ENCODE measurements at regions not wholly inside any gene's neighbourhood (a gene's known extent, or its start where the extent isn't known, plus 50 kb on each side); places are given as distances from the start of the nearest gene placed in this dataset.

GRCh38 chr3:140816372-140817195 lies 125.1 kb upstream of the SLC25A36 start:
- Histone ChIP-seq H3K9me3 (peaks cover 0 to 18% (median 0%) of the 10 kb centered on the region in 3 donors), H3K4me3 (no peak overlapping the region), H3K36me3 (no peaks in the 10 kb centered on the region), H3K27me3 (no peaks in the 10 kb centered on the region), H3K4me1 (no peaks in the 10 kb centered on the region), H3K27ac (no peak overlapping the region)
- TF ChIP-seq POLR2A (IDR thresholded peaks at IDR 0.05) (no peak), EP300 (IDR thresholded peaks at IDR 0.05) (no peak), POLR2AphosphoS5 (IDR thresholded peaks at IDR 0.05) (no peak)
- TF ChIP-seq, protein P1, sequence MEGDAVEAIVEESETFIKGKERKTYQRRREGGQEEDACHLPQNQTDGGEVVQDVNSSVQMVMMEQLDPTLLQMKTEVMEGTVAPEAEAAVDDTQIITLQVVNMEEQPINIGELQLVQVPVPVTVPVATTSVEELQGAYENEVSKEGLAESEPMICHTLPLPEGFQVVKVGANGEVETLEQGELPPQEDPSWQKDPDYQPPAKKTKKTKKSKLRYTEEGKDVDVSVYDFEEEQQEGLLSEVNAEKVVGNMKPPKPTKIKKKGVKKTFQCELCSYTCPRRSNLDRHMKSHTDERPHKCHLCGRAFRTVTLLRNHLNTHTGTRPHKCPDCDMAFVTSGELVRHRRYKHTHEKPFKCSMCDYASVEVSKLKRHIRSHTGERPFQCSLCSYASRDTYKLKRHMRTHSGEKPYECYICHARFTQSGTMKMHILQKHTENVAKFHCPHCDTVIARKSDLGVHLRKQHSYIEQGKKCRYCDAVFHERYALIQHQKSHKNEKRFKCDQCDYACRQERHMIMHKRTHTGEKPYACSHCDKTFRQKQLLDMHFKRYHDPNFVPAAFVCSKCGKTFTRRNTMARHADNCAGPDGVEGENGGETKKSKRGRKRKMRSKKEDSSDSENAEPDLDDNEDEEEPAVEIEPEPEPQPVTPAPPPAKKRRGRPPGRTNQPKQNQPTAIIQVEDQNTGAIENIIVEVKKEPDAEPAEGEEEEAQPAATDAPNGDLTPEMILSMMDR (IDR thresholded peaks at IDR 0.05) = no peak
- WGBS, 2 donors (ENCODE audit: low coverage in 1 of 2) = 43 to 45% methylated on average over 5 to 6 of the region's 6 CpGs
- no peak for ATAC-seq

- no peak for TF ChIP-seq POLR2A (IDR thresholded peaks at IDR 0.05)
- TF ChIP-seq EP300 (IDR thresholded peaks at IDR 0.05) = no peak
- TF ChIP-seq POLR2AphosphoS5 (IDR thresholded peaks at IDR 0.05) = no peak
- H3K36me3 ChIP-seq = no peaks in the 10 kb centered on the region
- H3K4me1 ChIP-seq = no peaks in the 10 kb centered on the region
- H3K27ac ChIP-seq = no peak overlapping the region
- H3K27me3 ChIP-seq = no peaks in the 10 kb centered on the region
- no peak overlapping the region for H3K4me3 ChIP-seq
- 79 to 88% methylated on average over 1 to 2 of the region's 2 CpGs for WGBS, 2 donors (ENCODE audit: low coverage in 1 of 2)
- no peak for ATAC-seq
- H3K9me3 ChIP-seq = no peaks in the 10 kb centered on the region
Measured at GRCh38 chr3:140821493-140821892, 120.1 kb upstream of the SLC25A36 start.

DNA sequence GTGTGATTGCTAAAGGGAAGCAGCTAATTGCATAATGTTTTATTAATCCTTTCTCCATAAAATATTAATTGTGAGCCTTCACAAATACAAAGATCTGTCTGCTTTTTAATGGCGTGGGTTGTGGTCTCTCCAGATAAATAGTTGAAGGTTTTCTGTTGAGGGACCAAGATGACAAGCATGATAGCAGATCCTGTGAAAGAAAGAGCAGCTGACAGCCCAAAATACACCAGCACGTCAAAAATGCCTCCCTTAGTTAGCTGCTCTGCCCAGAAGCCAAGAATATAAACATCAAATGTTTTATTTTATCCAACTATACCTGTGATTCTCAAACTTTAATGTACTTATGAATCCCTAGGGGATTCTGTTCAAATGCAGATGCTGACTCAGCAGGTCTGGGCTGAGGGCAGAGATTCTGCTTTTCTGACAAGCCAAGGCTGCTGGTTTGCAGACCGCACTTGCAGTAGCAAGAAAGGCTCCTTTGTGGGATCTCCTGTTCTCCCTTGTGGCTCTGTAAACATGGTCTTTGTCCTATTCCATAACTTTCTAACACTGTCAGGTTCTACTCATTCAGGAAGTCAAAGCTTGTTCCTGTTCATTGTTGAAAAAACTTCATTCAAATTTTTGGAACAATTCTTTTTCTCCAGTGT lies 119.1 kb upstream of the SLC25A36 start:
- no peaks in the 10 kb centered on the region for H3K27me3 ChIP-seq
- H3K27ac ChIP-seq = no peak overlapping the region
- H3K4me3 ChIP-seq = no peak overlapping the region
- no peak for ATAC-seq
- no peaks in the 10 kb centered on the region for H3K36me3 ChIP-seq
- TF ChIP-seq, protein P1 (IDR thresholded peaks at IDR 0.05) = no peak
- no peak for TF ChIP-seq EP300 (IDR thresholded peaks at IDR 0.05)
- no peaks in the 10 kb centered on the region for H3K4me1 ChIP-seq
- 0 to 41% methylated on average over 1 to 3 of the region's 3 CpGs for WGBS, 2 donors (ENCODE audit: low coverage in 1 of 2)
- no peaks in the 10 kb centered on the region for H3K9me3 ChIP-seq

DNA sequence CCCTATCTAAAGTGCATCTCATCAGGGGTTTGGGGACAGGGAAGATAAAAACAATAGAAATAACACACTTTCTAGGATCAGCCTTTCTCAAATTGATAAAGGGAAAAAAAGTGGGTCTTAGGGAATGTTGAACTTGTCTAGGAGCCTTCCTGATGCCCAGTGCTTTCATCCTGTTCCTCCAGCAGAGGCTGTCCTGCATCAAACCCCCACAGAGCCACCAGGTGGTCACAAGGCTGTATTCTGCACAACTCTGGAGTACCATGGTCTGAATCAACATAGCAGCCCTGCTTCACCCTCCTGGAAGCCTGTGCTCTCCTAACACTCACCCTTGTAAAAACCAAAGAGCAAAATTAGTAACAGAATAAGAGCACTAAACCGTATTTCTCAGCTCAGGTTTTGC lies 118.5 kb upstream of the SLC25A36 start:
- no peaks in the 10 kb centered on the region for H3K9me3 ChIP-seq
- TF ChIP-seq POLR2AphosphoS5 (IDR thresholded peaks at IDR 0.05) (no peak), EP300 (IDR thresholded peaks at IDR 0.05) (no peak), POLR2A (IDR thresholded peaks at IDR 0.05) (no peak)
- TF ChIP-seq, protein P1 (IDR thresholded peaks at IDR 0.05) = no peak
- ATAC-seq = no peak
- no peak overlapping the region for H3K4me3 ChIP-seq
- 33% methylated on average over 1 of the region's 1 CpG; no CpG with 5 or more reads in 1 of the 2 donors for WGBS, 2 donors (ENCODE audit: low coverage in 1 of 2)
- no peak overlapping the region for H3K27ac ChIP-seq
- H3K36me3 ChIP-seq = no peaks in the 10 kb centered on the region
- no peaks in the 10 kb centered on the region for H3K27me3 ChIP-seq
- H3K4me1 ChIP-seq = no peaks in the 10 kb centered on the region

DNA sequence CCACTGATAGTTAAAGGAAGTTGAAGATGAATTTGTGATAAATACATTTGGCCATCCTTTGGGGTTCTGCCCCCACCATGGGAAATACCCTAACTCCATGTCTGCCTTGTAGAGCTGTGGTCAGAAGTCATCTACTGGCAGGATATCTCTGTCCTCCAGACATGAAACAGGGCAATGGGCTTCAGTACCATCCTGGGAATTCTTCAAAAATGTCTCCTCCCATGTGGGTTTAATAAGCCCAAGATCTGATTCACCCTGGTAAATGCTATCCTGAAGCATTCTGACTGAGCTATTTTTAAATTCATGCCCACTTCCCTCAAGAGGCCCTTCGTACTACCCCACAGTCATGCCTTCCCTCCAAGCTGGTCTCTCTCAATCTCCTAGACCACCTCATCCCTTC lies 113.7 kb upstream of the SLC25A36 start:
- Histone ChIP-seq H3K4me1 (no peaks in the 10 kb centered on the region), H3K36me3 (no peaks in the 10 kb centered on the region), H3K9me3 (no peaks in the 10 kb centered on the region), H3K27me3 (peaks cover 9% of the 10 kb centered on the region), H3K4me3 (no peak overlapping the region), H3K27ac (no peak overlapping the region)
- 88 to 100% methylated on average over 1 of the region's 1 CpG for WGBS, 2 donors (ENCODE audit: low coverage in 1 of 2)
- ATAC-seq = no peak
- no peak for TF ChIP-seq EP300 (IDR thresholded peaks at IDR 0.05)
- TF ChIP-seq POLR2A (IDR thresholded peaks at IDR 0.05) = no peak
- TF ChIP-seq POLR2AphosphoS5 (IDR thresholded peaks at IDR 0.05) = no peak
- TF ChIP-seq, protein P1 (IDR thresholded peaks at IDR 0.05) = no peak

Data from gastroesophageal sphincter (tissue), 4 donors.